GM23338 (cell line): ENCODE measurements at regions not wholly inside any gene's neighbourhood (a gene's known extent, or its start where the extent isn't known, plus 50 kb on each side); places are given as distances from the start of the nearest gene placed in this dataset.

Experiments used
- ATAC-seq: fragments of 200-7000 bp; cut with Tn5 transposase; 3 replicates; pipeline ENCODE4 v1.9.1; 2020
- DNase-seq: peaks from one replicate; pipeline ENCODE4 v3.0.0-alpha.2; 2015; ENCODE audit warnings: low spot score
- H2AFZ ChIP-seq: fragments of 200-600 bp; sonication (generic); 2 replicates; pipeline ENCODE4 v1.8.0; 2016; ENCODE audit warnings: antibody characterized with exemption, mild to moderate bottlenecking, moderate library complexity
- H3F3A ChIP-seq: fragments of 200-600 bp; sonication (generic); replicated peaks from 2 replicates; pipeline ENCODE4 v1.8.0; 2017; ENCODE audit warnings: antibody characterized with exemption, mixed run types, low read depth
- H3K27ac ChIP-seq: fragments of 200-600 bp; sonication (generic); 2 replicates; pipeline ENCODE4 v1.6.1; 2016; ENCODE audit warnings: low read depth
- H3K27me3 ChIP-seq: fragments of 200-600 bp; sonication (generic); 2 replicates; pipeline ENCODE4 v1.8.0; 2016; ENCODE audit warnings: mild to moderate bottlenecking, mixed run types, moderate library complexity; ENCODE audit not compliant: insufficient read depth
- H3K36me3 ChIP-seq: fragments of 200-600 bp; sonication (generic); 2 replicates; pipeline ENCODE4 v1.8.0; 2016; ENCODE audit warnings: mild to moderate bottlenecking; ENCODE audit not compliant: insufficient read depth
- H3K4me1 ChIP-seq: fragments of 200-600 bp; sonication (generic); 2 replicates; pipeline ENCODE4 v1.8.0; 2016; ENCODE audit warnings: mild to moderate bottlenecking, moderate library complexity; ENCODE audit not compliant: insufficient read depth
- H3K4me2 ChIP-seq: fragments of 200-600 bp; sonication (generic); 2 replicates; pipeline ENCODE4 v1.7.1; 2017; ENCODE audit warnings: mixed run types
- H3K4me3 ChIP-seq: fragments of 200-600 bp; sonication (generic); 2 replicates; pipeline ENCODE4 v1.6.1; 2016; ENCODE audit warnings: mixed run types
- H3K79me2 ChIP-seq: fragments of 200-600 bp; sonication (generic); replicated peaks from 2 replicates; pipeline ENCODE4 v1.8.0; 2017; ENCODE audit warnings: mild to moderate bottlenecking; ENCODE audit not compliant: insufficient read depth
- H3K9me2 ChIP-seq: fragments of 200-600 bp; sonication (generic); 2 replicates; pipeline ENCODE4 v1.8.0; 2017; ENCODE audit not compliant: insufficient read depth
- H4K20me1 ChIP-seq: fragments of 200-600 bp; sonication (generic); replicated peaks from 2 replicates; pipeline ENCODE4 v1.8.0; 2017; ENCODE audit warnings: mild to moderate bottlenecking; ENCODE audit not compliant: insufficient read depth
- H3K27ac Mint-ChIP-seq: 2 replicates; pipeline ENCODE4 v1.8.0; 2020; ENCODE audit warnings: inconsistent platforms, mild to moderate bottlenecking, moderate library complexity, mixed read lengths
- H3K27me3 Mint-ChIP-seq: 3 replicates; pipeline ENCODE4 v1.8.0; 2022; ENCODE audit warnings: low read depth, mild to moderate bottlenecking, moderate library complexity, mixed read lengths, inconsistent platforms; ENCODE audit not compliant: insufficient read depth, poor library complexity
- H3K36me3 Mint-ChIP-seq: 3 replicates; pipeline ENCODE4 v1.8.0; 2021; ENCODE audit warnings: low read depth, mild to moderate bottlenecking, inconsistent platforms, moderate library complexity, mixed read lengths
- H3K4me1 Mint-ChIP-seq: 3 replicates; pipeline ENCODE4 v1.8.0; 2020; ENCODE audit warnings: mild to moderate bottlenecking, inconsistent platforms, mixed read lengths
- H3K4me3 Mint-ChIP-seq: 3 replicates; pipeline ENCODE4 v1.8.0; 2021; ENCODE audit warnings: moderate library complexity, mild to moderate bottlenecking, inconsistent platforms, mixed read lengths
- H3K9me3 Mint-ChIP-seq: 3 replicates; pipeline ENCODE4 v1.8.0; 2020; ENCODE audit warnings: moderate library complexity, mild to moderate bottlenecking, inconsistent platforms, mixed read lengths
- CREB1 ChIP-seq: fragments of 250-450 bp; sonication (Bioruptor Pico); IDR thresholded peaks from 2 replicates; pipeline ENCODE4 v1.5.0; 2020; ENCODE audit warnings: low read depth, mild to moderate bottlenecking, moderate library complexity
- CTCF ChIP-seq, 2 experiments: fragments of 200-600 bp in 1 of 2; sonication (generic) in 1 of 2; conservative IDR thresholded peaks; 2 replicates each; pipeline versions ENCODE4 v1.5.1 to v1.6.1; 2016 to 2017; ENCODE audit warnings: antibody characterized with exemption in 2 of 2, low read depth in 2 of 2, mild to moderate bottlenecking in 2 of 2, moderate library complexity in 1 of 2
- EZH2 ChIP-seq: fragments of 200-600 bp; sonication (generic); IDR thresholded peaks from one replicate; pipeline ENCODE4 v1.8.0; 2017; ENCODE audit warnings: antibody characterized with exemption, mild to moderate bottlenecking, low read depth; ENCODE audit not compliant: unreplicated experiment
- JUNB ChIP-seq: IDR thresholded peaks from one replicate; pipeline ENCODE4 v1.6.1; 2016; ENCODE audit warnings: antibody characterized with exemption; ENCODE audit not compliant: unreplicated experiment
- NANOG ChIP-seq: IDR thresholded peaks from 2 replicates; pipeline ENCODE4 v1.6.1; 2016; ENCODE audit warnings: antibody characterized with exemption, borderline replicate concordance
- STAT1 ChIP-seq: IDR thresholded peaks from one replicate; pipeline ENCODE4 v1.6.1; 2016; ENCODE audit warnings: antibody characterized with exemption; ENCODE audit not compliant: unreplicated experiment
- ZNF114 ChIP-seq: fragments of 250-450 bp; sonication (Bioruptor Pico); IDR thresholded peaks from 2 replicates; pipeline ENCODE4 v1.5.0; 2020; ENCODE audit warnings: mild to moderate bottlenecking, moderate library complexity
- ZNF331 ChIP-seq: fragments of 250-450 bp; sonication (Bioruptor Pico); IDR thresholded peaks from 2 replicates; pipeline ENCODE4 v1.5.0; 2020; ENCODE audit warnings: low read depth, mild to moderate bottlenecking, moderate library complexity

DNA sequence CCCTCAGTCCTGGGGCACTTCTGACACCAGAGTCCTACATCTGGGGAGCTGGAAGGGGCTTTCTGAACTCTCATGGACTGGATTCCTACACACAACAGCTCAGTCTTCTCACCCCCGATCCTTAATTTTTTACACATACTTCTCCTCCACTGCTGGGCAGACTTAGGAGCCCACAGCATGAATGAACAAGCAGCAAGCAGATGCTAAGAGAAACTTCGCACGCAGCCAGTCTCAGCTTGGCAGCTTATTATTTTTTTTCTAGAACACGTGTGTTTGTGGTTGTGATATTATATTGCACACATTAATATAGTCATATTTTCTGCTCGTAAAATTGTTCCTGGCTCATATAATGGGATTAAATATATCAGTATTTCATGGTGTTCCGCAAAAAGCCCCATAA lies 50.9 kb upstream of the LOXL4 start:
- no peaks in the 10 kb centered on the region for H3F3A ChIP-seq
- no peak overlapping the region for H3K27ac Mint-ChIP-seq
- H3K4me3 ChIP-seq: no peak overlapping the region
- peaks cover 14% of the 10 kb centered on the region for H3K27me3 Mint-ChIP-seq
- H2AFZ ChIP-seq: no peak overlapping the region
- H3K27ac ChIP-seq: no peak overlapping the region
- H3K9me3 Mint-ChIP-seq: no peaks in the 10 kb centered on the region
- no peaks in the 10 kb centered on the region for H3K79me2 ChIP-seq
- H4K20me1 ChIP-seq: no peaks in the 10 kb centered on the region
- H3K36me3 ChIP-seq: no peaks in the 10 kb centered on the region
- DNase-seq (no peak), ATAC-seq (no peak)
- no peaks in the 10 kb centered on the region for H3K27me3 ChIP-seq
- H3K36me3 Mint-ChIP-seq: no peaks in the 10 kb centered on the region
- no peak overlapping the region for H3K4me2 ChIP-seq
- no peaks in the 10 kb centered on the region; the same call in 1 of the 2 replicates for H3K4me1 ChIP-seq
- H3K4me3 Mint-ChIP-seq: no peak overlapping the region
- TF ChIP-seq ZNF331 (CRISPR knock-in tag) (no peak), STAT1 (no peak), ZNF114 (CRISPR knock-in tag) (no peak), EZH2 (no peak), CTCF (conservative IDR thresholded peaks at IDR 0.05; ENCODE audit: low read depth in 2 of 2) (no peak), NANOG (no peak), JUNB (no peak), CREB1 (CRISPR knock-in tag) (no peak)
- peaks cover 11% of the 10 kb centered on the region for H3K4me1 Mint-ChIP-seq
- H3K9me2 ChIP-seq: no peaks in the 10 kb centered on the region
